Kidney epithelial cell (primary cell): ENCODE measurements at regions not wholly inside any gene's neighbourhood (a gene's known extent, or its start where the extent isn't known, plus 50 kb on each side); places are given as distances from the start of the nearest gene placed in this dataset.
A peak's percentile ranks its signal among the peaks of the same experiment; 100 is the strongest.

Source experiments
- DNase-seq: peaks from one replicate; pipeline ENCODE4 v3.0.0-alpha.2; 2010; ENCODE audit warnings: low read depth
- H3K27me3 ChIP-seq: 2 replicates; pipeline ENCODE4 v1.6.0; 2011; ENCODE audit warnings: low read length; ENCODE audit not compliant: control insufficient read depth, insufficient read depth
- H3K36me3 ChIP-seq: 2 replicates; pipeline ENCODE4 v1.5.1; 2011; ENCODE audit warnings: low read length; ENCODE audit not compliant: control insufficient read depth, insufficient read depth
- H3K4me3 ChIP-seq: 2 replicates; pipeline ENCODE4 v1.5.1; 2011; ENCODE audit warnings: low read depth, mild to moderate bottlenecking, control low read depth, low read length
- CTCF ChIP-seq: IDR thresholded peaks from 2 replicates; pipeline ENCODE4 v1.5.1; 2011; ENCODE audit warnings: mild to moderate bottlenecking, moderate library complexity, low read length, control low read depth, inconsistent platforms; ENCODE audit not compliant: insufficient read depth, poor library complexity, severe bottlenecking

GRCh38 chr6:24987446-24988115 lies 51.8 kb upstream of the RIPOR2 start:
- Histone ChIP-seq H3K27me3 (no peaks in the 10 kb centered on the region), H3K36me3 (no peaks in the 10 kb centered on the region), H3K4me3 (no peak overlapping the region)
- no peak for TF ChIP-seq CTCF
- DNase-seq, result no peak

- H3K4me3 ChIP-seq, result no peak overlapping the region
- no peak for DNase-seq
- no peak for TF ChIP-seq CTCF
- no peaks in the 10 kb centered on the region for H3K27me3 ChIP-seq
- H3K36me3 ChIP-seq, result no peaks in the 10 kb centered on the region
Measured at GRCh38 chr6:24988562-24988961, 52.8 kb upstream of the RIPOR2 start.

- no peaks in the 10 kb centered on the region for H3K36me3 ChIP-seq
- H3K4me3 ChIP-seq, result no peak overlapping the region
- no peak for TF ChIP-seq CTCF
- no peak for DNase-seq
- H3K27me3 ChIP-seq, result no peaks in the 10 kb centered on the region
Measured at GRCh38 chr6:24990236-24990845, 54.6 kb upstream of the RIPOR2 start.

DNA sequence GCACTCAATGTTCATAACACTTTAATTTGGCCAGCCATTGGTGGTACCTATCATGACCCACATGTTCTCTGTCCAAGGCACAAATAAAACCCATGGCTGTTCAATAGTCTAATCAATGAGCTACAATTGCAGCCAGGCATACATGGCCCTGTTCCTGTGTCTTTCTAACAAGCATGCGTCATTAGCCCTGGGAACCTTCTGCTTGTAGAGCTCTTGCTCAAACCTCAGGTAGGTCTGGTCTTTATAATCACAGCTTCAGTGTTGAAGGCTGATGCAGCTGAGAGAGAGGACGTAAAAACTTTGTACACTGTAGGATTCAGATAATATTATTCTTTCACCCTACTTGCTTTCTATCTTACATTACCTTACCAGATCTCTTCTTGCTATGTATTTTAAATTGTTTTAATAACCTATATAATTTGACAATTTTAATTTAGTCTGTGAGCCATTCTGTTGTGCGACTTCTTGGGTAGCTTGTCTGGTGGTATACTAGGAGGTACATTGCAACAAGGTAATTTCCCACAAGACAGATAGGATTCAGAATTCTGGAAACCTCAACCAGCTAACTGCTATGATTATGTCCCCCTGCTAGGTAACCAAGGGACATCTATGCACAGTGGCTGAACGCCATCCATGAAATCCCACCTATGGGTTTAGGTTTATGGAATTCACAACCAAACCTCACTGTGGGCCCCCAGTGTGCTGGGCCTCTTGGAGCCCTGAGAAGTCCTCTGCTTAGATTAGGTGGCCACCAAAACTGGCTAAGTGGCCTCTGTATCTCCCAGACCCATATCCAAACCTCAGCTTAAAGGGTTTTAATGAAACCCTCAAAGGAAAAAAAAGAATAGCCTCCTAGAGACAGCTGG lies 55.4 kb upstream of the RIPOR2 start:
- Histone ChIP-seq H3K27me3 (no peaks in the 10 kb centered on the region), H3K4me3 (no peak overlapping the region), H3K36me3 (no peaks in the 10 kb centered on the region)
- no peak for TF ChIP-seq CTCF
- no peak for DNase-seq

GRCh38 chr6:24991810-24992467 lies 56.2 kb upstream of the RIPOR2 start:
- Histone ChIP-seq H3K36me3 (no peaks in the 10 kb centered on the region), H3K27me3 (no peaks in the 10 kb centered on the region), H3K4me3 (no peak overlapping the region)
- TF ChIP-seq CTCF, result peak; percentile 58
- no peak for DNase-seq
